GM18858 (cell line): ENCODE measurements at regions not wholly inside any gene's neighbourhood (a gene's known extent, or its start where the extent isn't known, plus 50 kb on each side); places are given as distances from the start of the nearest gene placed in this dataset.
"Not testable (repeated sequence)": the region's sequence is repeated elsewhere in the genome, so short reads cannot be mapped to it uniquely, and the experiment has no call there.

Source experiments
- ATAC-seq: cut with Tn5 transposase; IDR thresholded peaks from one replicate; pipeline ENCODE4 v1.9.1; 2021; ENCODE audit not compliant: unreplicated experiment

GRCh38 chr2:225793736-225794550, 394.4 kb downstream of the NYAP2 start:
- ATAC-seq, result no peak

GRCh38 chr2:225788571-225789094, 389.1 kb downstream of the NYAP2 start:
- ATAC-seq, result no peak

GRCh38 chr2:225787497-225787896, 388.0 kb downstream of the NYAP2 start:
- ATAC-seq, result no peak

- ATAC-seq, result no peak
Measured at GRCh38 chr2:225781991-225782390, 382.5 kb downstream of the NYAP2 start.

GRCh38 chr2:225781145-225781544, 381.6 kb downstream of the NYAP2 start:
- ATAC-seq, result no peak

- ATAC-seq, result no peak
Measured at GRCh38 chr2:225779829-225780228, 380.3 kb downstream of the NYAP2 start.

GRCh38 chr2:225773148-225773547, 373.6 kb downstream of the NYAP2 start:
- no peak for ATAC-seq

- ATAC-seq, result no peak
Measured at GRCh38 chr2:225771701-225772100, 372.2 kb downstream of the NYAP2 start.

- no peak for ATAC-seq
Measured at GRCh38 chr2:225768741-225769140, 369.2 kb downstream of the NYAP2 start.

- no peak for ATAC-seq
Measured at GRCh38 chr2:225766431-225766830, 366.9 kb downstream of the NYAP2 start.

GRCh38 chr2:225765820-225766219, 366.3 kb downstream of the NYAP2 start:
- no peak for ATAC-seq

- ATAC-seq, result no peak
Measured at GRCh38 chr2:225764346-225764745, 364.8 kb downstream of the NYAP2 start.

- ATAC-seq, result no peak
Measured at GRCh38 chr2:225763711-225764110, 364.2 kb downstream of the NYAP2 start.

GRCh38 chr2:225761396-225761795, 361.9 kb downstream of the NYAP2 start:
- no peak for ATAC-seq

GRCh38 chr2:225757248-225757647, 357.7 kb downstream of the NYAP2 start:
- no peak for ATAC-seq

- no peak for ATAC-seq
Measured at GRCh38 chr2:225756198-225756597, 356.7 kb downstream of the NYAP2 start.

- no peak for ATAC-seq
Measured at GRCh38 chr2:225748609-225749008, 349.1 kb downstream of the NYAP2 start.

GRCh38 chr2:225743996-225744395, 344.5 kb downstream of the NYAP2 start:
- ATAC-seq, result not testable (repeated sequence)

- ATAC-seq, result no peak
Measured at GRCh38 chr2:225742487-225742886, 343.0 kb downstream of the NYAP2 start.

- no peak for ATAC-seq
Measured at GRCh38 chr2:225740086-225740485, 340.6 kb downstream of the NYAP2 start.

GRCh38 chr2:225739328-225739727, 339.8 kb downstream of the NYAP2 start:
- ATAC-seq, result no peak

GRCh38 chr2:225738735-225739134, 339.2 kb downstream of the NYAP2 start:
- no peak for ATAC-seq

- no peak for ATAC-seq
Measured at GRCh38 chr2:225737556-225737955, 338.0 kb downstream of the NYAP2 start.
